ENCODE measurements at regions not wholly inside any gene's neighbourhood (a gene's known extent, or its start where the extent isn't known, plus 50 kb on each side); places are given as distances from the start of the nearest gene placed in this dataset.

- in situ Hi-C loops (cut with MboI; ENCODE audit: low sequenced_read_pairs) = no loop called here
- no peak for DNase-seq (ENCODE audit: low spot score in 2 of 2)
- H3K36me3 ChIP-seq (replicated peaks) = no peaks in the 10 kb centered on the region
- H3K27me3 ChIP-seq (ENCODE audit: low read depth) = no peaks in the 10 kb centered on the region; the same call in 1 of the 2 replicates
- no peaks in the 10 kb centered on the region for H3K9me3 ChIP-seq
- peaks cover 13% of the 10 kb centered on the region for H3K4me1 ChIP-seq
- H3K4me3 ChIP-seq = no peak overlapping the region
These were observed 95.8 kb downstream of the GEMIN8 start for GRCh38 chrX:13933851-13934250.

- Histone ChIP-seq H3K4me3 (no peak overlapping the region), H3K36me3 (replicated peaks) (no peaks in the 10 kb centered on the region), H3K27me3 (ENCODE audit: low read depth) (no peaks in the 10 kb centered on the region; the same call in 1 of the 2 replicates), H3K4me1 (peaks cover 11% of the 10 kb centered on the region), H3K9me3 (no peaks in the 10 kb centered on the region)
- in situ Hi-C loops (cut with MboI; ENCODE audit: low sequenced_read_pairs) = no loop called here
- no peak for DNase-seq (ENCODE audit: low spot score in 2 of 2)
These were observed 96.3 kb downstream of the GEMIN8 start for GRCh38 chrX:13933352-13933751.

- in situ Hi-C loops (cut with MboI; ENCODE audit: low sequenced_read_pairs) = no loop called here
- DNase-seq (ENCODE audit: low spot score in 2 of 2) = no peak
These were observed 97.3 kb downstream of the GEMIN8 start for GRCh38 chrX:13932416-13932815.

GRCh38 chrX:13927175-13927574, 102.5 kb downstream of the GEMIN8 start:
- no peaks in the 10 kb centered on the region for H3K4me1 ChIP-seq
- in situ Hi-C loops (cut with MboI; ENCODE audit: low sequenced_read_pairs) = no loop called here
- H3K9me3 ChIP-seq = no peaks in the 10 kb centered on the region
- H3K36me3 ChIP-seq (replicated peaks) = no peaks in the 10 kb centered on the region
- H3K4me3 ChIP-seq = no peak overlapping the region
- no peaks in the 10 kb centered on the region for H3K27me3 ChIP-seq (ENCODE audit: low read depth)
- no peak for DNase-seq (ENCODE audit: low spot score in 2 of 2)

More at GRCh38 chrX:13932416-13932815, 97.3 kb downstream of the GEMIN8 start:
- Histone ChIP-seq H3K4me3 (no peak overlapping the region), H3K9me3 (no peaks in the 10 kb centered on the region), H3K4me1 (peaks cover 11% of the 10 kb centered on the region), H3K27me3 (ENCODE audit: low read depth) (no peaks in the 10 kb centered on the region; the same call in 1 of the 2 replicates), H3K36me3 (replicated peaks) (no peaks in the 10 kb centered on the region)

GRCh38 chrX:13923845-13924244, 105.8 kb downstream of the GEMIN8 start:
- no peak overlapping the region for H3K4me3 ChIP-seq
- no peak for DNase-seq (ENCODE audit: low spot score in 2 of 2)
- no peaks in the 10 kb centered on the region for H3K36me3 ChIP-seq (replicated peaks)
- no peaks in the 10 kb centered on the region for H3K27me3 ChIP-seq (ENCODE audit: low read depth)
- in situ Hi-C loops (cut with MboI; ENCODE audit: low sequenced_read_pairs) = no loop called here
- no peaks in the 10 kb centered on the region for H3K4me1 ChIP-seq
- no peaks in the 10 kb centered on the region for H3K9me3 ChIP-seq

- in situ Hi-C loops (cut with MboI; ENCODE audit: low sequenced_read_pairs) = no loop called here
- no peak for DNase-seq (ENCODE audit: low spot score in 2 of 2)
- H3K9me3 ChIP-seq = no peaks in the 10 kb centered on the region
- no peaks in the 10 kb centered on the region for H3K4me1 ChIP-seq
- H3K36me3 ChIP-seq (replicated peaks) = no peaks in the 10 kb centered on the region
- no peak overlapping the region for H3K4me3 ChIP-seq
- no peaks in the 10 kb centered on the region for H3K27me3 ChIP-seq (ENCODE audit: low read depth)
These were observed 106.4 kb upstream of the GPM6B start for GRCh38 chrX:13923289-13923688.

GRCh38 chrX:13917507-13917906, 100.6 kb upstream of the GPM6B start:
- in situ Hi-C loops (cut with MboI; ENCODE audit: low sequenced_read_pairs) = no loop called here
- Histone ChIP-seq H3K27me3 (ENCODE audit: low read depth) (no peaks in the 10 kb centered on the region), H3K9me3 (no peaks in the 10 kb centered on the region), H3K4me3 (no peak overlapping the region), H3K36me3 (replicated peaks) (no peaks in the 10 kb centered on the region), H3K4me1 (no peaks in the 10 kb centered on the region)
- no peak for DNase-seq (ENCODE audit: low spot score in 2 of 2)

GRCh38 chrX:13911586-13911985, 94.7 kb upstream of the GPM6B start:
- in situ Hi-C loops (cut with MboI; ENCODE audit: low sequenced_read_pairs) = no loop called here
- no peaks in the 10 kb centered on the region; the same call in 1 of the 2 replicates for H3K4me1 ChIP-seq
- H3K4me3 ChIP-seq = no peak overlapping the region
- DNase-seq (ENCODE audit: low spot score in 2 of 2) = no peak
- H3K9me3 ChIP-seq = no peaks in the 10 kb centered on the region
- H3K36me3 ChIP-seq (replicated peaks) = no peaks in the 10 kb centered on the region
- no peaks in the 10 kb centered on the region for H3K27me3 ChIP-seq (ENCODE audit: low read depth)

GRCh38 chrX:13906093-13906492, 89.2 kb upstream of the GPM6B start:
- DNase-seq (ENCODE audit: low spot score in 2 of 2) = no peak
- peaks cover 3% of the 10 kb centered on the region; the same call in 1 of the 2 replicates for H3K4me1 ChIP-seq
- in situ Hi-C loops (cut with MboI; ENCODE audit: low sequenced_read_pairs) = no loop called here
- H3K27me3 ChIP-seq (ENCODE audit: low read depth) = no peaks in the 10 kb centered on the region
- no peaks in the 10 kb centered on the region for H3K36me3 ChIP-seq (replicated peaks)
- H3K4me3 ChIP-seq = no peak overlapping the region
- no peaks in the 10 kb centered on the region for H3K9me3 ChIP-seq

GRCh38 chrX:13903405-13903804, 86.5 kb upstream of the GPM6B start:
- Histone ChIP-seq H3K36me3 (replicated peaks) (no peaks in the 10 kb centered on the region), H3K27me3 (ENCODE audit: low read depth) (no peaks in the 10 kb centered on the region), H3K4me3 (no peak overlapping the region), H3K4me1 (0 out of 2 replicates have a peak, but pooled peaks cover 3% of the 10 kb centered on the region), H3K9me3 (no peaks in the 10 kb centered on the region)
- in situ Hi-C loops (cut with MboI; ENCODE audit: low sequenced_read_pairs) = no loop called here
- DNase-seq (ENCODE audit: low spot score in 2 of 2) = no peak

- DNase-seq (ENCODE audit: low spot score in 2 of 2) = no peak
- Histone ChIP-seq H3K27me3 (ENCODE audit: low read depth) (no peaks in the 10 kb centered on the region), H3K9me3 (no peaks in the 10 kb centered on the region), H3K4me3 (no peak overlapping the region), H3K4me1 (0 out of 2 replicates have a peak, but pooled peaks cover 3% of the 10 kb centered on the region), H3K36me3 (replicated peaks) (no peaks in the 10 kb centered on the region)
- in situ Hi-C loops (cut with MboI; ENCODE audit: low sequenced_read_pairs) = no loop called here
These were observed 85.5 kb upstream of the GPM6B start for GRCh38 chrX:13902406-13902805.

- H3K9me3 ChIP-seq = no peaks in the 10 kb centered on the region
- in situ Hi-C loops (cut with MboI; ENCODE audit: low sequenced_read_pairs) = no loop called here
- no peak for DNase-seq (ENCODE audit: low spot score in 2 of 2)
- no peaks in the 10 kb centered on the region for H3K36me3 ChIP-seq (replicated peaks)
- no peak overlapping the region for H3K4me3 ChIP-seq
- H3K27me3 ChIP-seq (ENCODE audit: low read depth) = no peaks in the 10 kb centered on the region
- 0 out of 2 replicates have a peak, but pooled peaks cover 3% of the 10 kb centered on the region for H3K4me1 ChIP-seq
These were observed 84.5 kb upstream of the GPM6B start for GRCh38 chrX:13901354-13901753.

GRCh38 chrX:13900351-13900750, 83.5 kb upstream of the GPM6B start:
- H3K27me3 ChIP-seq (ENCODE audit: low read depth) = no peaks in the 10 kb centered on the region

GRCh38 chrX:13899607-13900006, 82.7 kb upstream of the GPM6B start:
- Histone ChIP-seq H3K27me3 (ENCODE audit: low read depth) (no peaks in the 10 kb centered on the region), H3K36me3 (replicated peaks) (no peaks in the 10 kb centered on the region), H3K4me1 (no peaks in the 10 kb centered on the region), H3K9me3 (no peaks in the 10 kb centered on the region), H3K4me3 (no peak overlapping the region)
- DNase-seq (ENCODE audit: low spot score in 2 of 2) = no peak
- in situ Hi-C loops (cut with MboI; ENCODE audit: low sequenced_read_pairs) = no loop called here

More at GRCh38 chrX:13900351-13900750, 83.5 kb upstream of the GPM6B start:
- no peaks in the 10 kb centered on the region for H3K4me1 ChIP-seq
- H3K9me3 ChIP-seq = no peaks in the 10 kb centered on the region
- DNase-seq (ENCODE audit: low spot score in 2 of 2) = no peak
- in situ Hi-C loops (cut with MboI; ENCODE audit: low sequenced_read_pairs) = no loop called here
- no peak overlapping the region for H3K4me3 ChIP-seq
- H3K36me3 ChIP-seq (replicated peaks) = no peaks in the 10 kb centered on the region

GRCh38 chrX:13898603-13899002, 81.7 kb upstream of the GPM6B start:
- H3K36me3 ChIP-seq (replicated peaks) = no peaks in the 10 kb centered on the region
- H3K4me3 ChIP-seq = no peak overlapping the region
- H3K4me1 ChIP-seq = no peaks in the 10 kb centered on the region
- no peak for DNase-seq (ENCODE audit: low spot score in 2 of 2)
- in situ Hi-C loops (cut with MboI; ENCODE audit: low sequenced_read_pairs) = no loop called here
- H3K27me3 ChIP-seq (ENCODE audit: low read depth) = no peaks in the 10 kb centered on the region
- H3K9me3 ChIP-seq = no peaks in the 10 kb centered on the region
